ENCODE measurements at regions not wholly inside any gene's neighbourhood (a gene's known extent, or its start where the extent isn't known, plus 50 kb on each side); places are given as distances from the start of the nearest gene placed in this dataset.
A peak's percentile ranks its signal among the peaks of the same experiment; 100 is the strongest.

- TF ChIP-seq MYC (IDR thresholded peaks at IDR 0.05; ENCODE audit: low read depth, low read length) = 0 out of 2 replicates have a peak, but pooled peaks have one; percentile 16
- no peak for TF ChIP-seq MAX (IDR thresholded peaks at IDR 0.05; ENCODE audit: low read depth, low read length)
- H3K4me3 ChIP-seq (ENCODE audit: low read depth, low read length) = no peak overlapping the region
- peak; percentile 56 for DNase-seq (ENCODE audit: low read depth)
These were observed 50.3 kb upstream of the PREP start for GRCh38 chr6:105452924-105453756.
